Activated T-helper 17 cell treated with anti-CD3 and anti-CD28 coated beads, Interleukin-2, amount 50 U/mL, for 72 hours (primary cell): ENCODE measurements at regions not wholly inside any gene's neighbourhood (a gene's known extent, or its start where the extent isn't known, plus 50 kb on each side); places are given as distances from the start of the nearest gene placed in this dataset.

Experiments
- ATAC-seq: fragments of 150-1000 bp; cut with Tn5 transposase; replicated peaks from 2 replicates; pipeline ENCODE4 v1.10.0; 2021; ENCODE audit warnings: mild to moderate bottlenecking, moderate library complexity
- H3K27ac Mint-ChIP-seq: one replicate; pipeline ENCODE4 v1.8.0; 2022; ENCODE audit warnings: mixed read lengths
- H3K27me3 Mint-ChIP-seq: one replicate; pipeline ENCODE4 v1.8.0; 2022; ENCODE audit warnings: mixed read lengths
- H3K36me3 Mint-ChIP-seq: one replicate; pipeline ENCODE4 v1.8.0; 2022; ENCODE audit warnings: low read depth, mild to moderate bottlenecking, mixed read lengths
- H3K4me1 Mint-ChIP-seq: one replicate; pipeline ENCODE4 v1.8.0; 2022; ENCODE audit warnings: mixed read lengths
- H3K4me3 Mint-ChIP-seq: one replicate; pipeline ENCODE4 v1.8.0; 2022; ENCODE audit warnings: mild to moderate bottlenecking, mixed read lengths
- H3K9me3 Mint-ChIP-seq: one replicate; pipeline ENCODE4 v1.8.0; 2022; ENCODE audit warnings: mixed read lengths

DNA sequence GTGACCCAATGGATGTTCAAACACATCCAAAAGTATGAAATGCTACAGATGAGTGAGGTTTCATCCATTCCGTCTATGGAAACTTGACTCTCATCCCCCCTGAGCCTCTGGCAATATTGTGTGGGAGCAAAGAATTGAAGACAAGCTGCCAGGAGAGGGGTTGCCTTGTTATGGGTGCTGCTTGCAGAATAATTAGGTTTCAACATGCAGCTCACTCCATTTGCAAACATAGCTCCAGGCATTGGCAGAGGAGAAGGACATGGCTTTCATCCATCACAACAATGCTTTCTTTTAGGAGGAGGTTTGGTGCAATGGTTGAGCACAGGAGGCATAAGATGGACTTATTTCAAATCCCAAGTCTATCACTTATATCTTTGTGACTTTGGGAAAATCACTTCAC lies 220.7 kb upstream of the SRRM4 start:
- H3K27me3 Mint-ChIP-seq, result no peaks in the 10 kb centered on the region
- no peaks in the 10 kb centered on the region for H3K36me3 Mint-ChIP-seq
- no peaks in the 10 kb centered on the region for H3K4me1 Mint-ChIP-seq
- H3K27ac Mint-ChIP-seq, result no peak overlapping the region
- H3K4me3 Mint-ChIP-seq, result no peak overlapping the region
- ATAC-seq, result no peak
- peaks cover 9% of the 10 kb centered on the region for H3K9me3 Mint-ChIP-seq

DNA sequence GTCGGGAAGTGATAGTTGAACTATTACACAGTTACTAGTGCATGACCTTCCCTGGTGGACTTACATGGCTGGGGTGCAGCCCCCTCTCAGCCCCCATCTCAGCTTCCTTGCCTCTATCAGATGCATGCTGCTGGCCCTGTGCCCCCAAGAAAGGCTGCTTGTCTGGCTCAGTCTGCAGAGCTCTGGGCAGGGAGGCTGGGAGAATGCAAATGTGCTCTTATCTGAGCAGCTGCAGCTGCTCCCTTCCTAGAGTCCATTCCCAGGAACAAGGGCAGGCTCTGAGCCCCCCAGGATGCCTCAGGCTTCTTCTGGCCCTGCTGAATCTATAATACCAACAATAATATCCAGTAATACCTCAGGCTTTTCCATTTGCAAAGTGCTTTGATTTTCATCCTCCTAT lies 218.1 kb upstream of the SRRM4 start:
- Mint-ChIP-seq H3K36me3 (no peaks in the 10 kb centered on the region), H3K4me3 (no peak overlapping the region), H3K4me1 (no peaks in the 10 kb centered on the region), H3K27ac (no peak overlapping the region), H3K27me3 (no peaks in the 10 kb centered on the region), H3K9me3 (peaks cover 3% of the 10 kb centered on the region)
- ATAC-seq, result no peak

DNA sequence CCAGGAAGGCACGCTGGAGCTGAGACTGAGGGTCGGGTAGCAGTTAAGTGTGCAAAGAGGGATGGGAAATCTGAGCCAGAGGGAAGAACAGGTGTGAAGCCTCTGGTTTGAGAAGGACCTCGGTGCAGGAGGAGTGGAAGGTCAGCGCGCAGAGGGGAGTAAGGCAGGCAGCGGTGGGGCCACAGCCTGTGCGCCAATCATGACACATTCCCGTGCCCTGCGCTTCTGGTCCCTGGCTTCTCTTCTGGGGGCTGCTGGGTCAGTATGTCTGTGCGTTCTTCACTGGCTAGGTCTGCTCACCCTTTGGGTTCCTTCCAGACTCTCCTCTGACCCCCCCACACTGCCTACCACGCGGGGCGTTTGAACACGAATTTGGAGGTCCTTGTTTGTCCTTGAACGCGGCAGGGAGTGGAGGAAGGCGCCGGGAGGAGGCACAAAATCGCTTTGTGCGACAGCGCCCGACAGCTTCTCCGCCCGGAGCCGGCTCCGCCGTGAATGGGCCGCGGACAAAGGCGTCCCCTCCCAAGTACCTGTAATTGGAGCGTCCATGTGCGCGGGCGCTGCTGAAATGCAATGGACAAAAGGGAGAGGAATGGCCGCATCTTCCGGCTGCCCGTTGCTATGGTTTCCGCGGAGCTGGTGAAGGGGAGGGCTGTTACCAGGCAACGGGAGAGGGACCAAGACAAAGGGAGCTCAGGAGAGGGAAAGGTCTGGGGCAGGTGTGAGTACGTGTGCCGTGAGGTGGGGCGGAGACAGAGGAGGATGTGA lies 207.2 kb upstream of the SRRM4 start:
- Mint-ChIP-seq H3K27me3 (peaks cover 20% of the 10 kb centered on the region), H3K36me3 (no peaks in the 10 kb centered on the region), H3K4me1 (no peaks in the 10 kb centered on the region), H3K27ac (no peak overlapping the region), H3K9me3 (peaks cover 5% of the 10 kb centered on the region), H3K4me3 (no peak overlapping the region)
- ATAC-seq, result no peak

DNA sequence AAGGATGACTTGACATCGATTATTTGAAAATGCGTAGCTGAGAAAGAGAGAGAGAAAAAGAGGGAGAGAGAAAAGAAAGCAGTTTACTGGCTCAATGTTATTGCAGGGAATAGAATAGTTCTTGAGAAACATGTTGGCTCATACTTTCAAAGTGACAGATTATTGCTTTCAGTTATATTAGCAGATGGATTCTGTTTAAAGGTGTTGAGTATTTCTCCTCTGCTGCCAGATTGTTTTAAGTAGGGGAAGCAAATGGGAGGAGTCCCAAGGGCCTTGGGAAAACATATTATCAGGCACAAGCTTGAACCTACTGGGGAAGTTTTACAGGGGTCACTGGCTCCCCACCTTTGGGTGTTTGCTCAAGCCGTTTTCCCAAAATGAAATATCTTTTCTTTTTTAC lies 203.8 kb upstream of the SRRM4 start:
- Mint-ChIP-seq H3K9me3 (peaks cover 9% of the 10 kb centered on the region), H3K4me3 (no peak overlapping the region), H3K27me3 (peaks cover 11% of the 10 kb centered on the region), H3K4me1 (no peaks in the 10 kb centered on the region), H3K36me3 (no peaks in the 10 kb centered on the region), H3K27ac (no peak overlapping the region)
- ATAC-seq, result no peak

DNA sequence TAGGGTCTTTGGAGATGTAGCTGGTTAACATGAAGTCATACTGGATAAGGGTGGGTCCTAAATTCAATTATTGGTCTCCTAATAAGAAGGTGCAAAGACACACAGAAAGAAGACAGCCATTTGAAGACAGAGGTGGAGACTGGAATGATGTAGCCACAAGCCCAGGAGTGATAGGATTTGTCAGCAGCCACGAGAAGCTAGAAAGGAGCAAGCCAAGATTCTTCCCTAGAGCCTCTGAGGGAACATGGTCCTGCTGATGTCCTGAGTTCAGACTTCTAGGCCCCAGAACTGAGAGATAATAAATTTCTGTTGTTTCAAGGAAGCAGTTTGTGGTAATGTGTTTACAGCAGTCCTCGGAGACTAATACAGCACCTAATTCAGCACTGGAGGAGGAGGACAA lies 203.3 kb upstream of the SRRM4 start:
- Mint-ChIP-seq H3K9me3 (peaks cover 9% of the 10 kb centered on the region), H3K36me3 (no peaks in the 10 kb centered on the region), H3K27ac (no peak overlapping the region), H3K4me1 (no peaks in the 10 kb centered on the region), H3K4me3 (no peak overlapping the region), H3K27me3 (peaks cover 11% of the 10 kb centered on the region)
- ATAC-seq, result no peak

DNA sequence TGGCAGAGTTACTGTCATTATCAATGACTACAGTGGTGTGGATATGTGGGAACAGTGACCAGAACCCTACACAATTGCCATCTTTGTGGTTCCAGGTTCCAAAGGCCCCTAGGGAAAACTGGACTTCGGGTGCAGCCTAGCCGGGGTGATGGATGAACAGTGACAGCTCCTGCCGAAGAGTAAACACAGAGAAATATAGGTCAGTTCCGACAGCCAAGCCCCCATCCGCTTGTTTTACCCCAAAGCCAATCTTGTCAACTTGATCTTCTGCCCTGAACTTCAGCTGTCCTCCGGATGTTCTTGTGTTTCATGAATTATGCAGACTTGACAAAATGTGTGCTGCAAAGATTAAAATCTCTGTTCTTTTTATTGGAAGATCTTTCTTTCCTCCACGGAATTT lies 200.4 kb upstream of the SRRM4 start:
- Mint-ChIP-seq H3K4me1 (no peaks in the 10 kb centered on the region), H3K4me3 (no peak overlapping the region), H3K36me3 (no peaks in the 10 kb centered on the region), H3K9me3 (peaks cover 15% of the 10 kb centered on the region), H3K27me3 (peaks cover 6% of the 10 kb centered on the region), H3K27ac (no peak overlapping the region)
- ATAC-seq, result no peak

DNA sequence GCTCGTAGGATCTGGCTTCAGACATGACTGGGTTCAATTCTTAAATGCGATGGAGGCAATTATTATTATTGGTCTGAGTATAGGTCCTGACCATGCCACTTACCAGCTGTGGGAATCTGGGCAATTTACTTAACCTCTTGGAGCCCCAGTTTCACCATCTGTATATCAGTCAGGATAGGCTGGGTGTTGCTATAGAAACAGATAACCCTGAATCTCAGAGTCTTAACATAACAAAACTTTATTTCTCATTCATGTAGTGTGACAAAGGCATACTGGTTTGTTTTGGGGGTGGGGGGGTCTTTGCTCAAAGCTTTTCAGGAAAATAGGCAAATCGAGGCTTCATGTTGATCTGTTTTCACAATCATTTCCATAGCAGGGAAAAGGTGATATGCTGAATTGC lies 199.6 kb upstream of the SRRM4 start:
- H3K4me3 Mint-ChIP-seq, result no peak overlapping the region
- no peak for ATAC-seq
- H3K4me1 Mint-ChIP-seq, result no peaks in the 10 kb centered on the region
- no peaks in the 10 kb centered on the region for H3K36me3 Mint-ChIP-seq
- peaks cover 11% of the 10 kb centered on the region for H3K9me3 Mint-ChIP-seq
- H3K27ac Mint-ChIP-seq, result no peak overlapping the region
- peaks cover 6% of the 10 kb centered on the region for H3K27me3 Mint-ChIP-seq

DNA sequence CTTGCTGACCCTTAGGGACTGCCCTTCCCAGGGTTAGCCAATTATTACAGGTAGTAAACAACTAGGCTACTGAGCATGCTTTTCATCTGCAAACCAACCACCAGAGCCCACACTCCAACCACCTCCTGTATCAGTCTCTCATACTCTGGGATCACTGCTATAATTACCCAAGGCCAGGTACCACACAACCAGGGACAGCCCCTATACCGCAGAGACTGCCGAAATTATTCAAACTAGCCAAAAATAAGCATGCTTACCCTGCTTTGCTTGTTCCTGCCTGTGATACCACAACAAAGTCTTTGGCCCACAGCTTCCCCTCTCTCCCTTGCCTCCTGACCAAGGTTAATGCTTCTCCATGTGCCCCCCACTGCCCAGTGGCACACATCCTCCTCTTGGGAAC lies 197.6 kb upstream of the SRRM4 start:
- Mint-ChIP-seq H3K27me3 (peaks cover 6% of the 10 kb centered on the region), H3K27ac (no peak overlapping the region), H3K4me1 (no peaks in the 10 kb centered on the region), H3K9me3 (peaks cover 11% of the 10 kb centered on the region), H3K4me3 (no peak overlapping the region), H3K36me3 (no peaks in the 10 kb centered on the region)
- ATAC-seq, result no peak

DNA sequence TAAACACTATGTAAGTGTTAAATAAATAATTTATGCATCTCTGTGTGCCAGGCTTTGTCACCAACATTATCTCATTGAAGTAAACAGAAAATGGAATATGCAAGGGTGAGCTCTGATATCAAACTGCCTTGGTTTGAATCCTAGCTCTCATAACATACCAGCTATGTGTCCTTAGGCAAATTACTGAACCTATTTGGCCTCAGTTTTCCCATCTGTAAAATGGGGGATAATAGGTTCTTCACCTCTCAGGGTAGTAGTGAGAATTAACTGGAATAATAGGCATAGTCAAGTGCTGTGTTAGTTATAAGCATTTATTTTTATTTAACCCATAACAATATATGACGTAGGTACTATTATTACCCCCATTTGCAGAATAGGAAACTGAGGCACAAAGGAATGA lies 190.8 kb upstream of the SRRM4 start:
- Mint-ChIP-seq H3K4me3 (no peak overlapping the region), H3K27me3 (no peaks in the 10 kb centered on the region), H3K36me3 (no peaks in the 10 kb centered on the region), H3K9me3 (no peaks in the 10 kb centered on the region), H3K27ac (no peak overlapping the region), H3K4me1 (no peaks in the 10 kb centered on the region)
- ATAC-seq, result no peak

DNA sequence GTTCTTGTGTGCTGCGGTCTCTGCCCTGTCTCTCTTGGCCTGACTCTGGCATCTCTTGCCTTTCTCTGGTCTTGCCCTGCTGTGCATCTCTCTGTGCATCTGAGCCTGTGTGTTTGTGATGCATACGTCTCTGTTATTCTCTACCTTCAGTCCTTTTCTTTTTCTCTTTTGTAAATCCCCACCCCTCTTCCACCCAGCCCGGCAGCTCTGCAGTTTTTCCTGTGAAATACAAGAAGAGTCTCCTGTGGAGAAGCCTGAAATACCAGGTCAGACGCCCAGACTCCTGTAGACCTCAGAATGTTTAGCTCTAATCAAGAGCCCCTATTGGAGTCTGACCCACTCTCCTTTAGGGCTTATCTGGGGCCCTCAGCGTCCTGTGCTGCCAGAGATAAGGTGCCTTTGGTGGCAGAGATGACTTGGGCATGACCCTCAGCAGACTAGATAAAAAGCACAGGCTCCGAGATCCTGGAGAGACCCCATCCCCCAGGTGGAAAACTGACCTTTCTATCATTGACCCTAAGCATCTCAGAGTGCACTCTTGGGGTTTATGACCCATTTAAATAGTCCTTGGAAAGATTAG lies 167.5 kb upstream of the SRRM4 start:
- Mint-ChIP-seq H3K9me3 (peaks cover 8% of the 10 kb centered on the region), H3K27me3 (peaks cover 3% of the 10 kb centered on the region), H3K4me1 (no peaks in the 10 kb centered on the region), H3K4me3 (no peak overlapping the region), H3K27ac (no peak overlapping the region), H3K36me3 (no peaks in the 10 kb centered on the region)
- no peak for ATAC-seq

DNA sequence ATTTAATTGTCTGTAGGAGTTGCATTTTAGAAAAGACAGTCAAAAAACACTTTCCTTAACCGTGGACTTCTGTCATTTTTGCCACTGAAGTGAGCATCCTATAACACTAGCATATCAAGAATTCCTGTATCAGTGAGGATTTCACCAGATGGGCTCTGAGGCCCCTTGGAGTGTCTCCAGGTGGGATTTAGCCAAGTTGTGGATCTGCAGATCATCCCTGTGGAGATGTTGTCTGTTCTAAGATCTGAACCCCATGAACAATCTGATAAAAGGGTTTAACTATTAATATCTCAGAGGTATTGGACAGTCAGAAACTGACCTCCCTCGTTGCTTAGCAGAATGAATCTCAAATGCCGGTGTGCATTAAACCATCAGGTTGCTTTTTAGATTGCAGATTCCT lies 165.0 kb upstream of the SRRM4 start:
- H3K4me1 Mint-ChIP-seq, result no peaks in the 10 kb centered on the region
- H3K36me3 Mint-ChIP-seq, result no peaks in the 10 kb centered on the region
- no peak overlapping the region for H3K27ac Mint-ChIP-seq
- H3K9me3 Mint-ChIP-seq, result peaks cover 3% of the 10 kb centered on the region
- no peak overlapping the region for H3K4me3 Mint-ChIP-seq
- no peaks in the 10 kb centered on the region for H3K27me3 Mint-ChIP-seq
- ATAC-seq, result no peak

DNA sequence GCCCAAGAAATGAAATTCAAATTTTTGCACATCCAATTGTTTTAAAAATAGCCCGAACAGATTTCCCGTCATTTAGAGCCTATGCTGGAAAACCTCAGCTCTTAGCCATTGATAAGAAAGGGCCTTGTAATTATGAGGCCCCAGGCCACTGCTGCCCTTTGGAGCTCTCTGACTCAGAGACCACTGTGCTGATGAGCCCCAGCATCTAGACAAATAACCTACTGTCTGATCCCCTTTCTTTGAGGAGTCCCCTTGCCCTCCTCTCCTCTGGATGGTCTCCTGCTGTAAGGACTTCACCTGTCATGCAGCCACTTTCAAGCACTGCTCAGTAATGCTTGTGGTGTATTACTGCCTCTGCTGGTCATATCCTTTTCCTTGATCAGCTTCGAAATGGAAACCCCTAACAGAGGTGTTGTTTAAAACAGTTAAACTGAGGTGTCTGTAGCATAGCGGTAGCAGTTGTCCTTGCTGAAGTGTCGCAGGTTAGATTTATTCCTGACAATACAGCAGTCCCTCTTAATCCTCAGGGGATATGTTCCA lies 159.9 kb upstream of the SRRM4 start:
- no peaks in the 10 kb centered on the region for H3K4me1 Mint-ChIP-seq
- no peaks in the 10 kb centered on the region for H3K9me3 Mint-ChIP-seq
- ATAC-seq, result no peak
- no peaks in the 10 kb centered on the region for H3K27me3 Mint-ChIP-seq
- no peaks in the 10 kb centered on the region for H3K36me3 Mint-ChIP-seq
- no peak overlapping the region for H3K4me3 Mint-ChIP-seq
- H3K27ac Mint-ChIP-seq, result no peak overlapping the region

DNA sequence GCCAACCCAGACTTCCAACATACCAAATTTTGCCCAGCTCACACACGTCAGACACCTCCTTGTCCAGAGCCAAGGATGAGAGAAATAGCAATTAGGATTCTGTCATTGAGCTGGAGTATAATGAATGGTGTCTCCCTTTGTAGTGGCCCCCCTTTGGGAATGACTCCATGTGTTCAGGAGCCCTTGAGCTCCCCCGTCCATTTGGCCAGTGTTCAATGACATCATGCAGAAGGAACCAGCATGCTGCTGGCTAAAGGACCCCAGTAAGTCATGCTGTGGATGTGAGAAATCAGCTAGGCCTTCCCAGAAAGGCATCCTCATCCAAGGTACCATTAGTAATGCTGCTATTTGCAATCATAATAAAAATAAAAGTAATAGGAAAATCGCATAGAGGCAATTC lies 158.8 kb upstream of the SRRM4 start:
- Mint-ChIP-seq H3K4me1 (no peaks in the 10 kb centered on the region), H3K36me3 (no peaks in the 10 kb centered on the region), H3K27me3 (no peaks in the 10 kb centered on the region), H3K9me3 (peaks cover 3% of the 10 kb centered on the region), H3K4me3 (no peak overlapping the region), H3K27ac (no peak overlapping the region)
- no peak for ATAC-seq

DNA sequence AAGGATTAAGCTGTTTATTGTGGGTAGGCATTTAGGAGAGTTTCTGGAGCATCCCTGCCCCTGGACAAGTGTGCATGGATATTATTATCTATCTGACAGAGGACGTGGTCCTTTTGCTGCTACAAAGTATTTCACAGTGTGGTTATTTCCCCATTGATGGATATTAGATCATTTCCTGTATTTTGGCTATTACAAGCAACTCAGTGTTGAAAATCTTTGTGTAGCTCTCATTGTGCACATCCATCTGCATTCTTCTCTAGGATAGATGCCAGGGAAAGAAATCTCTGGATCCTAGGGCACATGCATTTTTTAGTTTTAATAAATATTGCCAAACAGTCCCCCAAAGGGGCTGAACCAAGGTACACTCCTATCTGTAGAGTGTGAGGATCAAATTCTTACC lies 154.3 kb upstream of the SRRM4 start:
- no peaks in the 10 kb centered on the region for H3K4me1 Mint-ChIP-seq
- H3K27me3 Mint-ChIP-seq, result no peaks in the 10 kb centered on the region
- ATAC-seq, result no peak

DNA sequence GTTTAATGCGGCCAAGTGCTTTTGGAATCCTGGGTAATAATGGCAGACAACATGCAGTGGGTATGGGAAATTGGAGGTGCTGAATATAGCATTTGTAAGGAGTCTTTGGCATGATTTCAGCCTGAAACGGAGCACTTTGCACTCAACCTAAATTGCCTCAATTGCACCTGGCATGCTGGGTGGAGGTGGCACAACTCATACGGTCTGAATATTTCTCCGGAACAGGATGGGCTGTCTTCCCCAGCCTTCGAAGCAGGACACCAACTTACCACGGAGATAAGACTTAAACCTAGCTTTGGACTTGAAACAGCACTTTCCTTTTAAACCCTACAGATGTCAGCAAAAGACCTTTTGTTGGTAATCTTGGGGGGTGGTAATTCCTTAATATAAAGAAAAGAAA lies 153.7 kb upstream of the SRRM4 start:
- ATAC-seq, result no peak
- H3K4me1 Mint-ChIP-seq, result no peaks in the 10 kb centered on the region
- H3K36me3 Mint-ChIP-seq, result no peaks in the 10 kb centered on the region
- peaks cover 4% of the 10 kb centered on the region for H3K9me3 Mint-ChIP-seq
- no peaks in the 10 kb centered on the region for H3K27me3 Mint-ChIP-seq
- H3K4me3 Mint-ChIP-seq, result no peak overlapping the region
- no peak overlapping the region for H3K27ac Mint-ChIP-seq

More for the DNA sequence above, 154.3 kb upstream of the SRRM4 start:
- Mint-ChIP-seq H3K4me3 (no peak overlapping the region), H3K9me3 (peaks cover 4% of the 10 kb centered on the region), H3K27ac (no peak overlapping the region), H3K36me3 (no peaks in the 10 kb centered on the region)
